SK-N-SH (cell line): ENCODE measurements at regions not wholly inside any gene's neighbourhood (a gene's known extent, or its start where the extent isn't known, plus 50 kb on each side); places are given as distances from the start of the nearest gene placed in this dataset.

ENCODE experiments used
- CTCF ChIA-PET: fragments of 300-600, 350-600 bp; formaldehyde crosslinking; extraction: SDS; loops from one replicate; lab custom pipeline; 2021; lab: Yijun Ruan, JAX
- POLR2A ChIA-PET: fragments of 350-600 bp; sonication (Branson Sonifier 250); formaldehyde crosslinking; extraction: SDS; loops from one replicate; lab custom pipeline; 2020; ENCODE audit warnings: antibody characterized with exemption, inconsistent platforms; lab: Yijun Ruan, JAX
- DNase-seq: peaks from one replicate; pipeline ENCODE4 v3.0.0; 2012
- H2AFZ ChIP-seq: fragments of 200-600 bp; sonication (generic); 2 replicates; pipeline ENCODE4 v1.8.1; 2016; ENCODE audit warnings: antibody characterized with exemption, mild to moderate bottlenecking, low read depth
- H3F3A ChIP-seq: fragments of 200-600 bp; sonication (generic); replicated peaks from 2 replicates; pipeline ENCODE3; 2016; ENCODE audit warnings: antibody characterized with exemption, mild to moderate bottlenecking; ENCODE audit not compliant: insufficient read depth
- H3K27ac ChIP-seq, 2 experiments: fragments of 200-500 bp in 1 of 2; fragments of 200-600 bp in 1 of 2; sonication (Bioruptor generic) in 1 of 2; sonication (generic), shearing (Covaris generic) in 1 of 2; 2 replicates each; pipeline versions ENCODE4 v1.5.1 to v1.6.1; 2014 to 2016; ENCODE audit warnings: low read depth in 2 of 2, inconsistent platforms in 1 of 2, low read length in 1 of 2, mild to moderate bottlenecking in 1 of 2, mixed read lengths in 1 of 2
- H3K27me3 ChIP-seq: fragments of 200-600 bp; sonication (generic), shearing (Covaris generic); 2 replicates; pipeline ENCODE4 v1.6.1; 2016; ENCODE audit warnings: mixed run types; ENCODE audit not compliant: insufficient read depth
- H3K36me3 ChIP-seq, 2 experiments: fragments of 200-500 bp in 1 of 2; fragments of 200-600 bp in 1 of 2; sonication (Bioruptor generic) in 1 of 2; sonication (generic) in 1 of 2; replicated peaks in 1 of 2; 2 replicates each; pipeline versions ENCODE3 to v1.5.1; 2014 to 2016; ENCODE audit warnings: low read length in 1 of 2, mild to moderate bottlenecking in 1 of 2; ENCODE audit not compliant: insufficient read depth in 2 of 2, control insufficient read depth in 1 of 2
- H3K4me1 ChIP-seq, 2 experiments: fragments of 200-500 bp in 1 of 2; fragments of 200-600 bp in 1 of 2; sonication (Bioruptor generic) in 1 of 2; sonication (generic), shearing (Covaris generic) in 1 of 2; 2 replicates each; pipeline versions ENCODE4 v1.5.1 to v1.6.1; 2014 to 2016; ENCODE audit warnings: low read depth in 1 of 2, low read length in 1 of 2, mixed run types in 1 of 2; ENCODE audit not compliant: insufficient read depth in 2 of 2, control insufficient read depth in 1 of 2
- H3K4me2 ChIP-seq: fragments of 200-600 bp; sonication (generic), shearing (Covaris generic); 2 replicates; pipeline ENCODE4 v1.6.1; 2017; ENCODE audit warnings: mixed run types
- H3K4me3 ChIP-seq, 2 experiments: fragments of 200-500 bp in 1 of 2; fragments of 200-600 bp in 1 of 2; sonication (Bioruptor generic) in 1 of 2; sonication (generic), shearing (Covaris generic) in 1 of 2; 2 replicates each; pipeline versions ENCODE4 v1.5.1 to v1.8.1; 2014 to 2016; ENCODE audit warnings: low read depth in 2 of 2, inconsistent platforms in 1 of 2, low read length in 1 of 2, mild to moderate bottlenecking in 1 of 2, mixed read lengths in 1 of 2, moderate library complexity in 1 of 2
- H3K79me2 ChIP-seq: fragments of 200-600 bp; sonication (generic); 2 replicates; pipeline ENCODE4 v1.8.1; 2017; ENCODE audit warnings: mild to moderate bottlenecking; ENCODE audit not compliant: insufficient read depth
- H3K9ac ChIP-seq: fragments of 200-600 bp; sonication (generic); 2 replicates; pipeline ENCODE4 v1.6.1; 2017; ENCODE audit warnings: mixed run types
- H3K9me2 ChIP-seq: fragments of 200-600 bp; sonication (generic); 2 replicates; pipeline ENCODE4 v1.6.1; 2017; ENCODE audit warnings: mixed run types
- H3K9me3 ChIP-seq: fragments of 200-600 bp; sonication (generic); 2 replicates; pipeline ENCODE4 v1.6.1; 2017; ENCODE audit warnings: mixed run types, mild to moderate bottlenecking, moderate library complexity
- H4K20me1 ChIP-seq: fragments of 200-600 bp; sonication (generic); 2 replicates; pipeline ENCODE4 v1.6.1; 2017; ENCODE audit warnings: mild to moderate bottlenecking, mixed run types; ENCODE audit not compliant: insufficient read depth
- CTCF ChIP-seq: fragments of 200-600 bp; sonication (generic); IDR thresholded peaks from 2 replicates; pipeline ENCODE4 v1.6.1; 2017; ENCODE audit warnings: antibody characterized with exemption, mild to moderate bottlenecking, moderate library complexity
- EP300 ChIP-seq, 2 experiments: IDR thresholded peaks; 2 replicates each; pipeline versions ENCODE4 v1.4.0 to v1.6.1; 2012; ENCODE audit warnings: borderline replicate concordance in 1 of 2, low read depth in 1 of 2, low read length in 1 of 2
- MEF2A ChIP-seq: IDR thresholded peaks from 2 replicates; pipeline ENCODE4 v1.4.0; 2012; ENCODE audit warnings: low read depth, borderline replicate concordance
- MXI1 ChIP-seq: IDR thresholded peaks from 2 replicates; pipeline ENCODE4 v1.6.1; 2012; ENCODE audit warnings: mild to moderate bottlenecking, low read depth, low read length, improper control_type of control experiment
- RAD21 ChIP-seq: IDR thresholded peaks from 2 replicates; pipeline ENCODE4 v1.6.1; 2012; ENCODE audit warnings: mild to moderate bottlenecking, low read length
- RCOR1 ChIP-seq: fragments of 150-350 bp; IDR thresholded peaks from 2 replicates; pipeline ENCODE4 v1.6.1; 2017; ENCODE audit warnings: antibody characterized with exemption, low read length
- RFX5 ChIP-seq: IDR thresholded peaks from 2 replicates; pipeline ENCODE4 v1.6.1; 2012; ENCODE audit warnings: mild to moderate bottlenecking, improper control_type of control experiment, low read length
- TEAD4 ChIP-seq: IDR thresholded peaks from 2 replicates; pipeline ENCODE4 v1.4.0; 2012; ENCODE audit warnings: mild to moderate bottlenecking, borderline replicate concordance; ENCODE audit not compliant: insufficient read depth
- YY1 ChIP-seq: IDR thresholded peaks from 2 replicates; pipeline ENCODE4 v1.4.0; 2012; ENCODE audit warnings: low read depth, mild to moderate bottlenecking
- WGBS: methylation state at CpG from one replicate; pipeline ENCODE4 v1.1.6; 2017; ENCODE audit warnings: low lambda C conversion rate; 5-methylcytosine and 5-hydroxymethylcytosine counted together
- TF ChIP-seq, protein P1 (sequence below): IDR thresholded peaks from 2 replicates; pipeline ENCODE4 v1.4.0; 2012; ENCODE audit warnings: low read depth
- TF ChIP-seq, protein P2 (sequence below): IDR thresholded peaks from 2 replicates; pipeline ENCODE4; 2012

DNA sequence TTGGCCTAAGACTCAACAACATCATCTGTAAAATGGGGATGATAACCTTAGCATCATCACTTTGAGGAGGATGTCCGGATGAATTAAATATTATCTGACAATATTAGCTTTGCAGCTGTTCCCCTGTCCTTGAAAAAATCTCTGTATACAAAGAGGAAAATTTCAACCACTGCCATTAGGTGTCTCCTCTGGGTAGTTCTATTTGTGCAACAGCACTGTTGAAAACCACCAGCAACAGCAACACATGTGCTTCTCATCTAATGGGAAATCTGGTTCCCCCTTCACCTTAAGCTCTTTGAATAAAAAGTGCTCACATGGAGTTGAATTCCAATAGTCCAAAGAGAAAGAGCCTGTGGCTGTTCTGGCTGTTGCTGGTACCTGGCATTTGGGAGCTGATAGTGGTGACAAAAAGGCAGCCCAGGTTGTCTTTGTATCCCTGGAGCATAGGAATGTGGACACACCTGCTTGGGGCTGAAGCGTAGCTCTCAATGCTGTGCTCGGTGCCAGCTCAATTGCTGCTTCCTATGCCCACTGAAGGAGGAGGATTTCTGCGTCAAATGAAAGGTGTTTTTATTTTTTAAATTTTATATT is 322.1 kb upstream of the MSX2 start:
- no peaks in the 10 kb centered on the region for H3K36me3 ChIP-seq
- no peak overlapping the region for H3K4me3 ChIP-seq
- POLR2A ChIA-PET, result no interaction called here
- peak; percentile 22 for DNase-seq
- no peak overlapping the region for H3K27ac ChIP-seq
- no peaks in the 10 kb centered on the region for H3K27me3 ChIP-seq
- H3K9ac ChIP-seq, result no peak overlapping the region
- no peaks in the 10 kb centered on the region for H3K79me2 ChIP-seq
- TF ChIP-seq MXI1 (peak; percentile 37; the same call in 1 of the 2 replicates), RAD21 (peak; percentile 48; the same call in 1 of the 2 replicates), CTCF (peak; percentile 28; the same call in 1 of the 2 replicates)
- TF ChIP-seq, protein P1, sequence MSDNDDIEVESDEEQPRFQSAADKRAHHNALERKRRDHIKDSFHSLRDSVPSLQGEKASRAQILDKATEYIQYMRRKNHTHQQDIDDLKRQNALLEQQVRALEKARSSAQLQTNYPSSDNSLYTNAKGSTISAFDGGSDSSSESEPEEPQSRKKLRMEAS, result no peak
- peaks cover 0 to under 1% of the 10 kb centered on the region in 2 experiments; a peak in 1 of 4 replicates for H3K4me1 ChIP-seq
- no peak overlapping the region for H2AFZ ChIP-seq
- H3K9me2 ChIP-seq, result no peaks in the 10 kb centered on the region
- no peaks in the 10 kb centered on the region for H4K20me1 ChIP-seq
- no peaks in the 10 kb centered on the region for H3F3A ChIP-seq
- H3K9me3 ChIP-seq, result no peaks in the 10 kb centered on the region
- H3K4me2 ChIP-seq, result no peak overlapping the region
- CTCF ChIA-PET, result interaction anchor here (1.0 to 2.4 kb wide), 10 partner anchors 8 to 507 kb away, joined by 3 to 8 read pairs (median 4); no protein-coding TSS in a partner anchor
- 83% methylated on average over 4 of the region's 4 CpGs for WGBS

DNA sequence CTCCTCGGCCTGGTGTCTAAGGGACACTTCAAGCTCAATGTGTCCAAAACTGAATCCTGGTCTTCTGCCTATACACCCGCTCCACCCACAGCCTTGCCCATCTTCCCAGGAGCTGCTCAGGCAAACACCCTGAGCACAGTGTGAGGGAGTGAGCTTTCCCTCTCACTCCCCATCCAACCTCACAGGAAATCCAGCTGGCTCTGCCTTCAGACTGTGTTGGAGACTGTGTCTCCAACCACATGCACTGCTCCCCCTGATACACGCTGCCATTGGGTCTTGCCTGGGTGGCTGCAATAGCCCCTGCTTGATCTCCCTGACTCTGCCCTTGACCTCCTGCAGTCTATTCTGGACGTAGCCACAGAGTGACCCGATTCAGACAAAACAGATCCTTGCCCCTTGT is 319.5 kb upstream of the MSX2 start:
- no peaks in the 10 kb centered on the region for H3K9me3 ChIP-seq
- H3K27me3 ChIP-seq, result no peaks in the 10 kb centered on the region
- H3F3A ChIP-seq, result peaks cover 2% of the 10 kb centered on the region
- no peaks in the 10 kb centered on the region for H3K9me2 ChIP-seq
- no peaks in the 10 kb centered on the region for H3K4me1 ChIP-seq
- ChIA-PET POLR2A (no interaction called here), CTCF (interaction anchor here (3.1 kb wide), 1 partner anchor 14 kb away, joined by 11 read pairs; no protein-coding TSS in a partner anchor)
- no peak overlapping the region for H3K27ac ChIP-seq
- no peak overlapping the region for H3K9ac ChIP-seq
- H3K4me2 ChIP-seq, result no peak overlapping the region
- no peak overlapping the region for H2AFZ ChIP-seq
- H3K4me3 ChIP-seq, result no peak overlapping the region
- no peaks in the 10 kb centered on the region for H4K20me1 ChIP-seq
- 70% methylated on average over 4 of the region's 5 CpGs for WGBS
- TF ChIP-seq RFX5, result no peak
- TF ChIP-seq EP300 (IDR thresholded peaks at IDR 0.05; ENCODE audit: borderline replicate concordance in 1 of 2, low read depth in 1 of 2, low read length in 1 of 2), result no peak
- no peak for TF ChIP-seq RCOR1
- TF ChIP-seq YY1, result no peak
- no peak for DNase-seq
- no peaks in the 10 kb centered on the region for H3K79me2 ChIP-seq
- no peaks in the 10 kb centered on the region for H3K36me3 ChIP-seq

- CTCF ChIA-PET, result interaction anchor here (0.6 to 2.8 kb wide), 7 partner anchors 10 to 327 kb away, joined by 3 to 13 read pairs (median 8); no protein-coding TSS in a partner anchor
- H3K27ac ChIP-seq, result no peak overlapping the region
- H3K79me2 ChIP-seq, result no peaks in the 10 kb centered on the region
- TF ChIP-seq, protein P2, sequence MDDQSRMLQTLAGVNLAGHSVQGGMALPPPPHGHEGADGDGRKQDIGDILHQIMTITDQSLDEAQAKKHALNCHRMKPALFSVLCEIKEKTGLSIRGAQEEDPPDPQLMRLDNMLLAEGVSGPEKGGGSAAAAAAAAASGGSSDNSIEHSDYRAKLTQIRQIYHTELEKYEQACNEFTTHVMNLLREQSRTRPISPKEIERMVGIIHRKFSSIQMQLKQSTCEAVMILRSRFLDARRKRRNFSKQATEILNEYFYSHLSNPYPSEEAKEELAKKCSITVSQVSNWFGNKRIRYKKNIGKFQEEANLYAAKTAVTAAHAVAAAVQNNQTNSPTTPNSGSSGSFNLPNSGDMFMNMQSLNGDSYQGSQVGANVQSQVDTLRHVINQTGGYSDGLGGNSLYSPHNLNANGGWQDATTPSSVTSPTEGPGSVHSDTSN, result no peak
- no peak for TF ChIP-seq MEF2A
- TF ChIP-seq EP300 (IDR thresholded peaks at IDR 0.05; ENCODE audit: borderline replicate concordance in 1 of 2, low read depth in 1 of 2, low read length in 1 of 2), result no peak
- peak; percentile 45 for TF ChIP-seq CTCF
- TF ChIP-seq TEAD4, result no peak
- no peaks in the 10 kb centered on the region for H3K9me2 ChIP-seq
- H3K27me3 ChIP-seq, result no peaks in the 10 kb centered on the region
- no peaks in the 10 kb centered on the region for H4K20me1 ChIP-seq
- POLR2A ChIA-PET, result no interaction called here
- no peak overlapping the region for H3K4me3 ChIP-seq
- DNase-seq, result no peak
- peaks cover 29% of the 10 kb centered on the region for H3F3A ChIP-seq
- H3K4me2 ChIP-seq, result no peak overlapping the region
- peaks cover 17% of the 10 kb centered on the region in 2 experiments for H3K4me1 ChIP-seq
- H3K36me3 ChIP-seq, result no peaks in the 10 kb centered on the region
- no peak overlapping the region for H3K9ac ChIP-seq
- no peak overlapping the region for H2AFZ ChIP-seq
- 88% methylated on average over 3 of the region's 3 CpGs for WGBS
- no peaks in the 10 kb centered on the region for H3K9me3 ChIP-seq
These were observed 315.3 kb upstream of the MSX2 start for GRCh38 chr5:174409070-174409469.
